ENCODE measurements at regions not wholly inside any gene's neighbourhood (a gene's known extent, or its start where the extent isn't known, plus 50 kb on each side); places are given as distances from the start of the nearest gene placed in this dataset.

GRCh38 chr1:219460896-219461815 lies 151.7 kb downstream of the ZC3H11B start:
- TF ChIP-seq CTCF (IDR thresholded peaks at IDR 0.05), result no peak
- TF ChIP-seq POLR2A (IDR thresholded peaks at IDR 0.05), result no peak

Measured in heart left ventricle (tissue), 13 donors.